GM18909 (cell line): ENCODE measurements at regions not wholly inside any gene's neighbourhood (a gene's known extent, or its start where the extent isn't known, plus 50 kb on each side); places are given as distances from the start of the nearest gene placed in this dataset.

Experiments used
- ATAC-seq: cut with Tn5 transposase; IDR thresholded peaks from one replicate; pipeline ENCODE4 v1.9.1; 2021; ENCODE audit warnings: mild to moderate bottlenecking; ENCODE audit not compliant: unreplicated experiment, poor library complexity

GRCh38 chr2:58293056-58293455, 51.9 kb upstream of the FANCL start:
- no peak for ATAC-seq

- no peak for ATAC-seq
Measured at GRCh38 chr2:58291726-58292438, 50.8 kb upstream of the FANCL start.
